22Rv1 (cell line): ENCODE measurements at regions not wholly inside any gene's neighbourhood (a gene's known extent, or its start where the extent isn't known, plus 50 kb on each side); places are given as distances from the start of the nearest gene placed in this dataset.

ENCODE experiments used
- CTCF ChIP-seq: fragments of 450-650 bp; IDR thresholded peaks from 2 replicates; pipeline ENCODE4 v1.5.1; 2017; ENCODE audit warnings: mild to moderate bottlenecking
- ZFX ChIP-seq: fragments of 450-650 bp; IDR thresholded peaks from 2 replicates; pipeline ENCODE4 v1.6.1; 2017; ENCODE audit warnings: antibody characterized with exemption, borderline replicate concordance

- TF ChIP-seq CTCF (no peak), ZFX (no peak)
Measured at GRCh38 chr3:168289471-168290008, 193.8 kb upstream of the GOLIM4 start.
